Putamen (tissue), 1 donor: ENCODE measurements at regions not wholly inside any gene's neighbourhood (a gene's known extent, or its start where the extent isn't known, plus 50 kb on each side); places are given as distances from the start of the nearest gene placed in this dataset.

Source experiments
- DNase-seq: peaks from one replicate; pipeline ENCODE4 v3.0.0-alpha.2; 2016; ENCODE audit warnings: low spot score

DNA sequence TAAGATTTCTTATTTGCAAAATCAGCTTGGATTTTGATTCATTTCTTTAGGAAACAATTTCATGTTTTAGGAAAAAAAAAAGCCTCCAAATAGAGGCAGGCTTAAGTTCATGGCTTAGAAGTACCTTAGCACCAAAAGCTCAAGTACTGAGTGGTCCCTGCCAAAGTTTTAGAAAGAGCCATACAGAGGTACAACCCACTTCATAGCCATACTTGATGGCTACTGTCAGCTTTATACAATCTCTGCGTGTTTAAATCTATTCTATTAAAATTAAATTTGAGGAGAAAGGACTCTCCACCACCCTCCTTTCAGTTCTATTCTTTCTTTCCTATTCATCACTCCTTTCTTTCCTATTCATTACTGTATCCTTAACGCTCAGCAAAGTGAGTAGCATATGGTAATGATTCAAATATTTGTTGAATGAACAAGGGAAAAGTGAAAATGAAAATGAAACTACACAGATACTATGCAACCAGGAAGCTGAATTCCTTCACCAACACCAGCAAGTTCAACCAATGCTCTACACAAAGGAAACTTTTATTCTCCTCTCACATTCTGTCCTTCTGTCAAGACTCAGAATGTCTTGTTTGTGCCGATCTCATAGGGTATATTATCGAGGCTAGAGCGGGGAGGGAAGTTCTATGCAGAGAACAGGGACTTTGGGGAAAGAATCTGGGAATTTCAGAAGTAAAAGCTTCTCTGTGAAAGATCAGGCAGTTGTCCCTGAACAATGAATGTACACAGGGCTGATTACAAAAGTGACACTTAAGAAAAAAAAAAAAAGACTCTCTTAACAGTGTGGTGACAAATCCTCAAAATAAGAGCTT, 138.6 kb upstream of the SPEF2 start:
- DNase-seq, result peak; percentile 0

DNA sequence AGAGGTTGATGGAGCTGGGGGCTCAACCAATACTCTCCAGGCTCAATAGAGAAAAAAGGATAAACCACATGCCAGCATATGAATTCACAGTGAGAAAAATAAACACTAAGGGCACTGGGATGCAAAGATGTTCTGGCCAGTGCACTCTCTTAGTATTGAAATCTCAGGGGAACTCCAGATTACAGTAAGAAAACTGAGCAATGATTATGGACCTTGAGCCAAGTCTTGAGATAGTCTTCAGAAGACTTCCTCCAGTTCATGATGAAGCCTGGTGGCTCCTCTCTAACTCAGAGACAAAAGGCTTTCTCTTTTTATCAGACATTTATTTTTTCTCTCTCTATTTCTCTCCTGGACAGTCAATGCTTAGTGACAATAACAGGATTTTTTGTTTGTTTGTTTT, 139.8 kb upstream of the SPEF2 start:
- DNase-seq, result no peak

DNA sequence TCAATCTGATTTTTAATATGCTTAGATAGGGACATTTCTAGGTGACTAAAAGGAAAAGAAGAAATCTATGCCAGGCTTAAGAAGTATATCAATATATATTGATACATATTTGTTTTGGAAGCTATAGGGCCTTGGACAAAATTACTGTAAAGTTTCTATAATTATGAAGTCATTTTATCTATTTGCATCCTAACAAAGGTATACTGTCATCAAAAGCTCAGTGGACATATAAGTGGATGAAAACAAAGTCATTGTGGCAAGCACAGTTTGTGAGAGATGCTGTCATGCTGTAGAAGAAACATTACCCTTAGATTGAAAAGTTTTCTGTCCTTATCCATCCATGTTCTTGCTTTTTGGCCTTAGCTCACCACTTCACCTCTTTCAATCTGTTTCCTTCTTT, 140.3 kb upstream of the SPEF2 start:
- no peak for DNase-seq

DNA sequence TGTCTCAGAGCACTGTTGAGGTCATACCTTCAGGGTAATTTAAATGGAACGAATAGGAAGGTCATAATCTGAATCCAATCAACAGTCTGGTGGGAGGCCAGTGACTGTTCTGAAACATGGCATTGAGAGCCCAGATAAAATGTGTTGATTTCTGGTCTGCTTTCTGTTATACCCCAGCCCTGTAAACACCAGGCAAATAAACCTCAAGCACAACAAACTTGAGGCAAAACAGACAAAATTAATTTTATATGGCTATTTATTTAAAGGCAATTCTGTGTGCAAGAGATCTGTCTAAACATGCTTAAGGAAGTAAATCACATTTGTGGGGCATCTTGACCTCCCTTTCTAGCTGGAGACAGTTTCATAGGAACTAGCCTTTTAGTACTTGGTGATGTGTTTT, 140.9 kb upstream of the SPEF2 start:
- DNase-seq, result no peak

DNA sequence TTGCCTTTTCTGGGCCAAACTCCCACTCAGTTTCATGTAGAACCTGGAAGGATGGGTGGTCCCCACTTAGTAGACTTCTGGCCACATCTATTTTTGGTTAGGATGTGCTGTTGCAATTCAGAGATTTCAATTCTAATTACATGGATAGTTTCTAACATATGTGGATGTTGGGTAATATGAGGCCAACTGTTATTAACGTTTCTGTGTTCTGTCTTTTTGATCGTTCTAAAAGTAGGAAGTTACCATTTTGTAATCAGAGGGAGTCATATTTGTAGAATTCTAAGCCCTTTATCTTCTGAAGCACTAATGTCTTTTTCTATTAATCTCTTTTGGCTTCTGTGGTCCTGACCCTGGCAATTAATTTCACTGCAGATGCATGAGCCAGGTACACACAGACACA, 141.6 kb upstream of the SPEF2 start:
- DNase-seq, result no peak

DNA sequence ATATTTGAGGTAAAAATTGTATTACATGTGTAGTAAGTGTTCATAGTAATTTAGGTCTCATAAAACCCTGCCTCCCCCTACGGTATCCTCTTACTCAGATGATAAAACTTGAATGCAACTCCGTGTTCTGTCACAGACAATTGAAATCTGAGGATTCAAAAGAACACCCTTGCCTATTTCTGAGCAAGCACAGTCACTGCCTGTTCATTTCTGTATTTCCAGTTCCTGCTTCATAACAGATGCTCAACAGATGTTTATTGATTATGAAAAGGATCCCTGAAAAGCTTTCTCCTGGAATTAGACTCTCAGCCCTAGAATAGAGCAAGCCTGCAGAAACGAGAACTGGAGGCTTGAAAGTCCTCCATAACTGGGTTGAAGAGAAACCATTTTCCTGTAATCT, 144.1 kb upstream of the SPEF2 start:
- DNase-seq, result no peak

DNA sequence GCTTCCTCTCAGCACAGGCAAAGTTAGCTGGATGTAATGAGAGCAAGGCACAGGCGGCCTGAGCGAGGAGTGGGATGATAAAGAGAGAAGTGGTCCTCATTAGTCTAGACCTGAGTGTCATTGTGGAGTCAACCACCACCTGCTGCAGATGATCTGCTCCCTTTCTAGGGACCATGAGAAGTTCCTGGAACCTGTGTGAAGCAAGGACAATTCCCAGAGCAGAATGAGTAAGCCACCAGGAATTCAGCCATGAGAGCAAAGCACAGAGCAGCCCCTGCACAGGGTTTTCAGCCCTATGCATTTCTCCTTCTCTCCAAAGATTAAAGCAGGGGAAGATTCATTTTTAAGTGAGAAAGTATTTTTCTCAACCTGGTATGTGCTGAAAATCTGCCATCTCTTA, 146.8 kb upstream of the SPEF2 start:
- DNase-seq, result no peak

DNA sequence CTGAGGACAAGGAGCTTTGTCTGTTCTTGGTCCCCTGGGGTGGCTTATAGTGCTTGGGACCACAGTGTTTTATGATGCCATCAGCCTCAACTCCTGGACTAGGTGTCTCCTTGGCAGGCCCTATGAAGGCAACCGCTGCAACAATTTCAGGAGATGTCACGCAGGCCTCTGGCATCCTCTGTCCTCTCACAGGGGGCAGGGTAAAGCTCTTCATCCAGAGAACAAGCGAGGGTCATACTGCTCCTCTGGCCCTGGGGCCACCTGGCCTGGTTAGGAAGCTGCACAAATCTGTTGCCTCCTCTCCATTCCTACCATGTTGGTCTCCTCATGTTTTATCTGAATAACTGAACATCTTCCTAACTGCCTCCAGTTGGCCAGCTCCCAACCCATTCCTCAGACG, 148.9 kb upstream of the SPEF2 start:
- DNase-seq, result no peak

DNA sequence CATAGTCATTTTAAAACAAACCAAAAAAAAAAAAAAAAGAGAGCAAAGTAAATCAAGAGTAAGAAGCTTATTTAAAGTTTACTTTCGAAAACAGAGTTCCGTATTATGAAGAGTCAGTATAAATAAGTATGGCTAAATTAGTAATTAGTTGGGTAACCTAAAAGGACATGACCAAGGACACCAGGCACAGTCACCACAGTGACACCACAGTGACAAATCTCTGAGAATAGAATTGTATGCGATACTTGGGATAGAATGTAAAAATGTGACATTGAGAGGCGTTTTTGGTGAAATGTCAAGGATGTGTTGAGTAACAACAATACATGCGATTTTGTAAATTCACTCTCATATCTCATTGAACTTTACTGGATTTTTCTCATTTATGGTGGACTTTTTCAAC, 150.9 kb upstream of the SPEF2 start:
- DNase-seq, result no peak

DNA sequence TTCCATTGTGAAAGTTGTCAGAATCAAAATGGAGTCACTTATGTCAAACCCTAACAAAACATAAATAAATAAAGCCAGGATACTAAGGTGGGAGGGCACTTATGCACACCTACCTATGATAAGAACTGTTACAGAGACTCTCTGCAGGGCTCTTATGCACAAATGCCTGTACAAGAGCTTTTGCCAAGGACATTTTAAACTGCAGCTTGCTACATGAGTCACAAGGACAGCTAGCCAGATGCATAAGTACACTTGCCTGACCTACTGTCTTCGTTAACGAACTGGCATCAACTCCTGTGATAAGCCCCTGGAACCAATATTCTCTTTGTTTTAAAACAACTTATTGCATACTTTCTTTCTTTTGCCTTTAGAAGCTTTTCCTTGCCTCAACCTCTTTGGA, 152.9 kb upstream of the SPEF2 start:
- no peak for DNase-seq

DNA sequence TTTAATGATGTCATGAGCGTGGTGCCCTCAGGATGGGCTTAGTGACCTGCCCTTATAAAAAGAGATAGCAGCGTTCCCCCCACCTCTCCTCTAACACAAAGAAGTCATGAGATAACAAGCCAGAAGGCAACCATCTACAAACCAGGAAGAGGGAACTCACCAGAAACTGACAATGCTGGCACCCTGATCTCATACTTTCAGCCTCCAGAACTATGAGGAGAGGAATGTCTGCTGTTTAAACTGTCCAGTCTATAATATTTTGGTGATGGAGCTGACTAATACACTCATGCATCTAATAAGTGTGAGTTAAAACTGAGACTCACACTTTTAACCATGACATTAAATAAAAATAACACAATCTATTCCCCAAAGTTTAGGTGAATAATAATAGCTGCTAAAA, 156.1 kb upstream of the SPEF2 start:
- DNase-seq, result no peak

DNA sequence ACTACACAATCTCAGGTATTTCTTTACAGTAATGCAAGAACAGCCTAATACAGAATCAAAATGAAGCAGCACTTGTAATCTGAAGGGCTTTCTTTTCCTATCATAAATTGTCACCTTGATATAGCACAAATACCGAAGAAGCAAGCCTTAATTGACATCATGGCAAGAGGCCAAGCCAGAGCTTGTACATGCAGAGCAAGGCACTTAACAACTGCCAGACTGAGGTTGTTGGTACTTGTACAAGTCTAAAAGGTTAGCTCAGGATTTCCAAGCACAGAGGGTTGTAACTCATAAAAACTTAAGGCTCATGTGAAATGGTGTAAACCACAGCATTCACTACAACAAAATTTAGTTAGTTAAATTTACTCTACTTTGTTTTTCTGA, 158.8 kb upstream of the SPEF2 start:
- DNase-seq, result peak; percentile 45

DNA sequence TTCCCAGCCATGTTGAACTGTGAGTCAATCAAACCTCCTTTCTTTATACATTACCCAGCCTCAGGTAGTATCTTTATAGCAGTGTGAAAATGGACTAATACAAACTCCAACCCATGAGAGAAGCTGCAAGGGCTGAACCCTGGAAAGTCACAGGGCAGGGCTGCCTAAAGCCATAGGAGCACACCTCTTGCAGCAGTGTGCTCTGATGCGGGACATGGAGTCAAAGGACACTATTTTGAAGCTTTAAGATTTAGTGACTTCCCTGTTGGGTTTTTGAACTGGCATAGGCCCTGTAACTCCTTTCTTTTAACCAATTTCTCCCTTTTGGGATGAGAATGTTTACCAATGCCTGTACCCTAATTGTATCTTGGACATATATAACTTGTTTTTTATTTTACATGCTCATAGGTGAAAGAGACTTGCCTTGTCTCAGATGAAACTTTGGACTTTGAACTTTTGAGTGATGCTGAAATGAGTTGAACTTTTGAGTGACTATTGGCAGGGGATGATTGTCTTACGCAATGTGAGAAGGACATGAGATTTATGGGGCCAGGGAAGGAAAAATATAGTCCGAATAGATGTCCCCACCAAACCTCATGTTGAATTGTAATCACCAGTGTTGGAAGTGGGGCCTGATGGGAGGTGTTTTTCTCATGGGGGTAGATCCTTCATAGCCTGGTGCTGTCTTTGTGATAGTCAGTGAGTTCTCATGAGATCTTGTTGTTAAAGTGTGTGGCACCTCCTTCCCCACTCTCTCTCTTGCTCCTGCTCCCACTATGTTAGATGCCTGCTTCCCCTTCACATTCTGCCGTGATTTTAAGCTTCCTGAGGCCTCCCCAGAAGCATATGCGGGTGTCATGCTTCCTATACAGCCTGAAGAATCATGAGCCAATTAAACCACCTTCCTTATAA, 159.5 kb upstream of the SPEF2 start:
- no peak for DNase-seq

DNA sequence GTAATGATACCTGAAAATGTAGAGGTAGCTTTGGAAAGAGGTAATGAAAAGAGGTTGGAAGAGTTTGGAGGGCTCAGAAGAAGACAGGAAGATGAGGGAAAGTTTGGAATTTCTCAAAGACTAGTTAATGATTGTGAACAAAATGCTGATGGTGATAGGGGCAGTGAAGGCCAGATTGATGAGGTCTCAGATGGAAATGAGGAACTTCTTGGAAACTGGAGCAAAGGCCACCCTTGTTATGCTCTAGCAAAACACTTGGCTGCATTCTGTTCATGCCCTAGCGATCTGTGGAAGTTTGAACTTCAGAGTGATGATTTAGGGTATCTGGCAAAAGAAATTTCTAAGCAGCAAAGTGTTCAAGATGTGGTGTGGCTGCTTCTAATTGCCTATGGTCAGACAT, 161.2 kb upstream of the SPEF2 start:
- no peak for DNase-seq

DNA sequence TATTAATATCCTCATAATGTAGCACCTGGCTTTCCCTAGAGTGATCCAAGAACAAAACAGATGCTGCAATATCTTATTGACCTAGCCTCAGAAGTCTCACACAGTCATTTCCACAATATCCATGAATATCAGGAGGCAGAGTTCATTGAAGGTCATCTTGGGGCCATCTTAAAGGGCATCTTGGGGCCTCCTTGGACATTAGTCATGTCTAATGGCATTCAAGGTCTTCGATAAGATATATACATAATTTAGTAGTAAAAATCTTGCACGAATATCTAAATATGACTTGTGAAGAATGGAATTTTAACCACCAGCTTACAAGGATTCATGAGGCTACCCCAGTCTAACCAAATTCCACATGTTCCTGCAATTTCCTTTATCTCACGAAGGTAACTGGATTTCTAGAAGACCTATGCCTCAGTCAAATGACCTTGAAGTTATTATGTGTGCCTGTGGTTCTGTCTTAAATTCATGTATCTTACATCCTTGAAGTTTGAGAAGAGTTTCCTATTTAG, 163.6 kb upstream of the SPEF2 start:
- DNase-seq, result no peak

DNA sequence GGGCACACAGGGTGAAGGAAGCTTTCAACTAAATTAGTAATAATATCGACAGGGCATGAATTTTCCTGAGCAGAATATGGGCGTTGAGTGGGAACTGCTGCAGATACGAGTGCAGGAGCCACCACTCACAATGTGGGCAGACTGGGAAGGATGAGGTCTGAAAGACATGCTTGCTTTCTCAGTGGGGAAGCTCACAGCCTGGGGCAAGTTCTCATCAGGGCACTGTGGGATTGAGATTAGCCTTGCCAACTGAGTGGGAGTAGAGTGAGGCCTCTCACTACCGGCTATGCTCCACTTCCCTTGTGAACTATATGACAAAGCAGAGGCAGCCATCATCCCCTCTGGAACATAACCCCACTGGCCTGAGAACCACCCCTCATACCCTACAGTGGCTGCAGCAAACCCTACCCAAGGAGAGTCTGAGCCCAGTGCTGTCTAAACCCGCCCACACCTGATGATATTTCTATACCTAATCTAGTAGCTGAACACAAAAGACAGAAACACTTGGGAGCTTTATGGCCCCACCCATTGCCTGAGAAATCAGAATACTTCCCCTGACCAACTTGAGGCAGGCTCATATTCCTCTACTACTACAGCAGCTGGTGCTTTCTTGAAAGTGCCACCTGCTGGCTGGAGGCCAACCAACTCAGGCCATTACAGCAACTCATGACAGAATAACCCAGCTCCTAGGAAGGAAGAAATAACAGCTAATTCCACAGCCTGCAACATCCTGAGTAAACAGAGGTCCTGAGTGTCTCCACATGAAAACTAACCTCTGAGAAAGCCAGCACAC, 173.7 kb upstream of the SPEF2 start:
- DNase-seq, result no peak

DNA sequence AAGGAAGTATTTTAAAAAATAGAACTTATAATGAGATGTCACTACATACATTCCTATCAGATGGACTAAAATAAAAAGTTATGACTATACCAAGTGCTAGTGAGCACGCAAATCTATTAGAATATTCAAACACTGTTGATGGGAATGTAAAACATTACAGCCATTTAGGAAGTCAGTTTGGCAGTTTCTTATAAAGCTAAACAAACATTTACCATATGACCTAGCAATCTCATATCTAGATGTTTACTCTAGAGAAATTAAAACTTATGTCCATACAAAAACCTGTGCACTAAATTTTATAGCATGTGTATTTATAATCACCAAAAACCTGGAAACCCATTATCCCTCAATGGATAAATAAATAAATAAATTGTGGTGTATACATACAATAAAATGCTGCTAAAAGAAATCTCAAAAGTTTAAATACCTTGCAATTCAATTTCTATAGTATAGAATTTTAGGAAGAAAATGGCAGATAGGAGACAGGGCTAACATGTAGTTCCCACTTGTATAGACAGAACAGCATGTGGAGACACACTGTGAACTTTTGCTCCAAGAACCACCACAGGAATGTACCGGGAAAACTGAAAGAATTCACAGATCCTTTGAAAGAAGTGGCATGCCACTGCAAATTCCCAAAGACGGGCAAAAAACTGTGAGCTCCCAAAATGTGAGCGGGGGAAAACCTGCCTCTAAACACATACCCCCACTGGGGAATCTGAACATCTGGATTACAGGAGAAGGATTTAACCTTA, 174.6 kb upstream of the SPEF2 start:
- no peak for DNase-seq

DNA sequence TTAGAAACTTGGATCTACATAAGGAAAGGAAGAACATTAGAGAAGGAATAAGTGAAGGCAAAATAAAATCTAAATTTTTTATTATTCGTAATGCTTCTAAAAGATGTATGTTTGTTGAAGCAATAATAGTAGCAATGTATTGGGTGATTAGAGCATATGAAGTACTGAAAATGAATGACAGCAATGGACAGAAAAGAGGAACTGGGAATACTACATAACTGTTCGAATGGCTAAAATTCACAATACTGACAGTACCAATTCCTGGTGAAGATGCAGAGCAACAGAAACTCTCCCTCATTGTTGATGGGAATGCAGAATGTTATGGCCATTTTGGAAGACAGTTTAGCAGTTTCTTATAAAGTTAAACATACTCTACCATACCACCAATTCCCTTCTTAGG, 177.3 kb upstream of the SPEF2 start:
- no peak for DNase-seq

DNA sequence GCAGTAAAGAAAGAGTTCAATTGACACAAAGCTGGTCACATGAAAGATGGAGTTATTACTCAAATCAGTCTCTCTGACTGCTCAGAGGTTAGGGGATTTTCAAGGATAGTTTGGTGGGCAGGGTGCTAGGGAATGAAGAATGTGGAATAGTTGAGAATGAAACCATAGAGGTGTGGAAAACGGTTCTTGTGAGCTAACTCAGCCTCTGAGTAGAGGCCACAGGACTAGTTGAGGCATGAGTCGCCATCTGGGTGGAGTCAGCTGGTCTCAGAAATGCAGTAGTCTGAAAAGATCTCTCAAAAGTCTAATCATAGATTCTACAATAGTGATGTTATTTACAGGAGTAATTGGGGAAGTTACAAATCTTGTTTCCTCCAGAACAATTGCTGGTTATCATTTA, 178.9 kb upstream of the SPEF2 start:
- no peak for DNase-seq

DNA sequence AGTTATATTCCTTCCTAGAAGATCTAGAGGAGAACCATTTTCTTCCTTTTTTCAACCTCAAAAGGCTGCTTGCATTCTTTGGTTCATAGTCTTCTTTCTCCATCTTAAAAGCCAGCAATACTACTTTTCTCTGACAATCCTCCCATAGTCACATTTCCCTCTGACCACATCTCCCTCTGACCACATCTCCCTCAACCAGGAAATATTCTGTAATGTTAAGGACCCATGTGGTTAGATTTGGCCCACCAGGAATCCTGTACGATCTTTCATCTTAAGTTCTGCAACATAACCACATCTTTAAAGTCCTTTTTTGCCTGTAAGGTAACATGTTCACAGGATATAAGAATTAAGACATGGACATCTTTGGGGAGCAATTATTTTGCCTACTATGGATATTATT, 179.4 kb upstream of the SPEF2 start:
- DNase-seq, result no peak

DNA sequence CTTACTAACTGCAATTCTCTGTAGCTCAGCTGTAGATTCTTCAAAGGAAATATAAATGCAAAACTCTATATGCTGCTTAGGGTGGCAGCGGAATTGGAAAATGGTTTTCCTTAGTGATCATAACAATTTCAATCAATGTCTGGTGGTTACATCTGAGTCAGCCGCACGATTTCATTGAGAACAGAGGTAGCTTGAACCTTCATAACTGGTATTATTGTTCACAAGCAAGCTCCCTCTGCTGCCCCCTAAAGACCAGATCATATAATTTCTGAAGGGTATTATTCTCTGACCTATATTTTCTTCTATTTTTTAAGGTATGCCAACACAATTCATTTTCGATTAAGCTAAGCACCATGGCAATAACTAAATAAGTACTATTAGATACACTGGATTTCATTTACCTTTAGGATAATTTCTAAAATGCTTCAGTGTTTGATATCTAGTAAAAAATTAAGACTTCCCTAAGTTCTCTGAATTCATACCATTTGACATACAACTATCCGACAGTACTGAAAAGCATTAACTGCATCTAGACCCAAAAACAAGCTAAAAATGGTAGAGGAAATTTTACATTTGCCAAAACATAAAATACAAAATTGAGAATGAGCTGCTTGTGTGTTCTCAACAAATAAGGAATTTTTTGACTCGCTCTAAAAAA, 181.1 kb upstream of the SPEF2 start:
- no peak for DNase-seq
